HFF-Myc (cell line): ENCODE measurements at regions not wholly inside any gene's neighbourhood (a gene's known extent, or its start where the extent isn't known, plus 50 kb on each side); places are given as distances from the start of the nearest gene placed in this dataset.

Source experiments
- DNase-seq: peaks from one replicate; pipeline ENCODE4 v3.0.0-alpha.2; 2011; ENCODE audit warnings: low read depth; ENCODE audit errors: extremely low read depth
- H3K4me3 ChIP-seq: replicated peaks from 2 replicates; pipeline ENCODE4 v1.5.1; 2011; ENCODE audit warnings: low read depth, mild to moderate bottlenecking, control low read depth, low read length
- TF ChIP-seq, protein P1 (sequence below): IDR thresholded peaks from 2 replicates; pipeline ENCODE4 v1.5.1; 2012; ENCODE audit warnings: mild to moderate bottlenecking, low read depth, low read length, control low read depth; ENCODE audit errors: missing control alignments

DNA sequence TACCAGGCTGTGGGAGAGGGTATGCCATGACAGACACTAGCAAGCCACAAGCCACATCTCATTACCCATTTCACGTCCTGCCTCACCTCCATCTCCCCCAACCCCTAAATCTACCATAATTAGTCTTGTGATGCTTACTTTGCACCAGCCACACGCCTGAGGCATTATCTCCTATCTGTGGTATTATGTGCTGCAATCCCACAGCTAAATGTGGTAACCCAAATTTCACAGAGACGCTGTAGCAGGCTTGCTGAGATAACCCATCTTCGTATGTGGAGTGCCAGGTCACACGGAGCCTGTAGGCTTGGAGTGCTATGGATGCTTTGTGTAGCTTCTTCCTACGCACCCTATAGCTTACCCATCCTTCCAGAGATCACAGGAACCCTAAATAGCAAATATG, 256.7 kb upstream of the KCNH8 start:
- no peak for DNase-seq
- TF ChIP-seq, protein P1, sequence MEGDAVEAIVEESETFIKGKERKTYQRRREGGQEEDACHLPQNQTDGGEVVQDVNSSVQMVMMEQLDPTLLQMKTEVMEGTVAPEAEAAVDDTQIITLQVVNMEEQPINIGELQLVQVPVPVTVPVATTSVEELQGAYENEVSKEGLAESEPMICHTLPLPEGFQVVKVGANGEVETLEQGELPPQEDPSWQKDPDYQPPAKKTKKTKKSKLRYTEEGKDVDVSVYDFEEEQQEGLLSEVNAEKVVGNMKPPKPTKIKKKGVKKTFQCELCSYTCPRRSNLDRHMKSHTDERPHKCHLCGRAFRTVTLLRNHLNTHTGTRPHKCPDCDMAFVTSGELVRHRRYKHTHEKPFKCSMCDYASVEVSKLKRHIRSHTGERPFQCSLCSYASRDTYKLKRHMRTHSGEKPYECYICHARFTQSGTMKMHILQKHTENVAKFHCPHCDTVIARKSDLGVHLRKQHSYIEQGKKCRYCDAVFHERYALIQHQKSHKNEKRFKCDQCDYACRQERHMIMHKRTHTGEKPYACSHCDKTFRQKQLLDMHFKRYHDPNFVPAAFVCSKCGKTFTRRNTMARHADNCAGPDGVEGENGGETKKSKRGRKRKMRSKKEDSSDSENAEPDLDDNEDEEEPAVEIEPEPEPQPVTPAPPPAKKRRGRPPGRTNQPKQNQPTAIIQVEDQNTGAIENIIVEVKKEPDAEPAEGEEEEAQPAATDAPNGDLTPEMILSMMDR: no peak
- H3K4me3 ChIP-seq: no peak overlapping the region

DNA sequence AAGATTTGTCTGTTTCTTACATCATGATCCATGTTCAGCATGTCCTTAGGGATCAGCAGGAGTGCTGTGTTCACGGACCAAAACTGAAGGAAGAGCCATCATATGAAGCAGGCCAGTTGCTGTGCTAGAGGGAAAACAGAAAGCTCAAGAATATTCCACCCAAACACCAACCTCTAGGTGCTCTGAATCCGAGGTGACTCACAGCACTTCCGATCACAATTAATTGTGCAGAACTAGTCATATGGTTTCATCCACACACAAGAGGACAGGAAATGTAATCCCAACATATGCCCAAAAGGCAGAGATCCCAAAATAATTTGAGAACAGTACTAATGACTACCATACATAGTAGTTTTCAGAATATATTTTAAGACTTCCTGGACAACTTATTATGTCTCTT, 257.9 kb upstream of the KCNH8 start:
- TF ChIP-seq, protein P1: no peak
- DNase-seq: no peak
- H3K4me3 ChIP-seq: no peak overlapping the region

DNA sequence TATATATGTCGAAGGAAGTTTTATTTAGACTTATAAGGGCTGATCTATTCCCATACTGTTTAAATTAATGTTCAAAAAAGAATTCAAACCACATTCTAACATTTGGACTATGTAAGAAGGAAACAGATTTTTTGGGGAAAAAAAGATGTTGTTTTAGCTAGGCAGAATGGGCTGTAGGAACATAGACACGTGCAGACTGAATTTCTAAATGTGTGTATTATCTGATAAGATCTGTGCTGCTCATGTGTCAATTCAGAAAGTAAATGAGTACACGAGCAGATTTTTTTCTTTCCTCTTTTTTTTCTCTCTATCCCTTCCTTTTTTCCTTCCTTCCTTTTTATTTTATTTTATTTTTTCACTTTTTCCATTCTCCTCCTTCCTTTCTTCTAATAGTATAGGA, 259.5 kb upstream of the KCNH8 start:
- DNase-seq: no peak
- no peak overlapping the region for H3K4me3 ChIP-seq
- TF ChIP-seq, protein P1: no peak

DNA sequence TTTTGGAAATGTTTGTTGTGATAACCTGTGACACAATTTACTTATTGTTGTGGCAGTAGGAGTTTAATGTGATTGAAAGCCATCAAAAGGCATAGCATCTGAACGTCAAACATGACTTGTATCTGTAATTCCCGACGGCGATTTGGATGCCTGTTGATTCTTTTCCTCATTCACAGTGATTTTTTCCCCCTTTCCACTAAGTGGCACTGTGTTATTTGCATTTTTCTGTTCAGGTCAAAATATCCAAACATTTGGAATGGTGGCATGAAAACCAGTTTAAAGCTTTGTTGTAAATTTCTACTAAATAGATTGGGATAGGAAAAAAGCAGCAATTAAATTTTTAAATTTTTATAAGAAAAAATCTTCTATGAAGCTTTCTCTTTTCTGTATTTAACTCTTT, 259.9 kb upstream of the KCNH8 start:
- TF ChIP-seq, protein P1: no peak
- DNase-seq: no peak

DNA sequence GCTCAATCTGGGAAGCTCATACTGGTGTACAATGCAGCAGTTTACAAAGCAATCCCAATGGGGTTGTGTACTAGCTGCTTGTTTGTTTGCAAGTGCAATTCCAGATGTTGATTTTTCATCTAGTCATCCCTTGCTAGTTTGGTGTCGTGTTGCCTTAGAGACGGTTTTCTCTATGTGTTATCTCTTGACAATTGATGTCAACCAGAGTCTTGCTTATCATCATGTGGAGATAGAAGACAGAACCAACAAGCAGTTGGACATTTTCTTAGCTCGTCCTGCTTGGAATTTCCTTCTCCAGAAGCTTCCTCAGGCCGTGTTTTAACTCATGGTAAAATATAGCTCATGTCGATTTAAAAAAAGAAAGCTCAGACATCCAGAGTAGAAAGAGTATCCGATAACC, 262.0 kb upstream of the KCNH8 start:
- TF ChIP-seq, protein P1: no peak
- DNase-seq: no peak

More for the DNA sequence above, 259.9 kb upstream of the KCNH8 start:
- H3K4me3 ChIP-seq: no peak overlapping the region

DNA sequence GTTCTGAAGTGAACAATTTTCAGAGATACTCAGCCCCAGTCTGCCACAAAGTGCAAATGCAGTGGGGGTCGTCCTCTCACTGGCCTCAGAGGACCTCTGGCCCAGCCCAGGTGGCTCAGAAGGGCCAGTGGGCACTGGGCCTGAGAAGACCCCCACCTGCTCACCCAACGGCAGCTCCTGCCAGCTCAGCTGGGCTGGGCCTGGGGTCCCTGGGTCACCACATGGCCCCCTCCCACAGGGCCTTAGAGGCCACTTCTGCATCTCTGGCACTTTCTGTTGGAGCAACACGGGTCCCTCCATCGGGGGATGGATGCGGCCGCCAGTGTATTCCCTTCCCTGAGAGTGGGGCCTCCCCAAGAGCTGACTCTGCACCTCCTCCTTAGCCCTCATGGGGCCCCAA, 262.7 kb upstream of the KCNH8 start:
- TF ChIP-seq, protein P1: no peak
- no peak overlapping the region for H3K4me3 ChIP-seq
- DNase-seq: no peak

More for the DNA sequence above, 262.0 kb upstream of the KCNH8 start:
- H3K4me3 ChIP-seq: no peak overlapping the region

DNA sequence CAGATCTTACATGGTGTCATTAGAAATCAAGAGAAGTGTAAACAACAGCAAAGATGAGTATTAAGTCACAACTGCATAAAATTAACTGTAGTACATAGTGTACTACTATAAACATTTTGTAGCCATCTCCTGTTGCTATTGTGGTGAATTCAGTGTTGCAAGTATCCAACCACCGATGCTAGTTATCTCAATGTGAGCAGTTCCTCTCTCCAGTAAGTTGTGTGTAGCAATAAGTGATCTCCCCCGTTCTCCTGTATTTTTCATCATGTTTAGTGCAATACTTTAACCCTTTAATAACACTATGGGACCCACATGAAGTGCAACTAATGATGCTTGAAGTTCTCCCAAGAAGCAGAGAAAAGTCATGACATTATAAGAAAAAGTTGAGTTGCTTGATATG, 264.7 kb upstream of the KCNH8 start:
- TF ChIP-seq, protein P1: no peak
- no peak overlapping the region for H3K4me3 ChIP-seq
- DNase-seq: no peak
